KBM-7 (cell line): ENCODE measurements at regions not wholly inside any gene's neighbourhood (a gene's known extent, or its start where the extent isn't known, plus 50 kb on each side); places are given as distances from the start of the nearest gene placed in this dataset.

Experiments
- DNase-seq: peaks from one replicate; pipeline ENCODE4 v3.0.0-alpha.2; 2015
- in situ Hi-C: fragments of 300-500 bp; cut with MboI; formaldehyde crosslinking; loops from 2 replicates; pipeline ENCODE4 v1.14.3; 2020; ENCODE audit warnings: low sequenced_read_pairs, low pct_unique_long_range_greater_than_20kb, mixed read lengths

DNA sequence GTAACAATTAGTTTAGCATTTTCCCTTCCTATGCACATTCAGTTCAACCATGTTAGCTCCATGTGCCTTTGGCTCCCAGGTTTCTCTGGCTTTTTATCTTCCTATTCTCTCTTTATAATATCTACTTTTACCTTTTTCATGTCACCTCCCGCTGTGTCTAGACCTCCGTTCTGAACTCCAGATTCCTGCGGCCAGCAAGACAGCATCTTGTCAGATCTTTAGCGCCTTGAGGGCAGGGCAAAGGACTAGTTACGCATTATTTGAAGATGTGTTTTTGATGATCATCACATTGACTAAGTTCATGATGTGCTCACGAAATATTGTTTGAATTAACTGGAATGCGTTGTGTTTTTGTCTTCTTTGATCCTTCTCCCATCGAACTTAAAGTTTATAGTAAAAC, 1126.8 kb downstream of the CDH11 start:
- in situ Hi-C loops, result no loop called here
- DNase-seq, result no peak

- DNase-seq, result no peak
- in situ Hi-C loops, result no loop called here
These were observed 1138.5 kb downstream of the CDH11 start for GRCh38 chr16:63983401-63983800.

DNA sequence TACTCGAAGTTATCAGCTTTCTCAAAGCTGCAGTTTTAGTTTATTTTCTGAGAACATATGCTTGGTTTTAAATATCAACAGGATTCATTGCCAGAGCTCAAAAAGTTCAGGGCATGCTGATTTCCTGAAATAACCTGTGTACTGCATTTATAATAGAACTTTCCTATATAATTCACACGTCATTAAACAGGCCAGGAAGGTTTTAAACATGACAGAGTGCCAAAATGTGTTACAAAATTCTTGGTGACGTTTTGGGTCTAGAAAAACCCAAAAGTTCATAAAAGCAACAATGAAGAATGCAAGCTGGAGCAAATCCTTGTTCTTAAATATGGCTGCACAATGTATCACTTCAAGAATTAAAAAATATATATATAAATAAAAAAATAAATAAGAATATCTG, 1139.1 kb downstream of the CDH11 start:
- DNase-seq, result no peak
- in situ Hi-C loops, result no loop called here

GRCh38 chr16:63982110-63982509, 1139.8 kb downstream of the CDH11 start:
- DNase-seq, result no peak
- in situ Hi-C loops, result no loop called here

- no peak for DNase-seq
- in situ Hi-C loops, result no loop called here
These were observed 1140.2 kb downstream of the CDH11 start for GRCh38 chr16:63981639-63982038.

DNA sequence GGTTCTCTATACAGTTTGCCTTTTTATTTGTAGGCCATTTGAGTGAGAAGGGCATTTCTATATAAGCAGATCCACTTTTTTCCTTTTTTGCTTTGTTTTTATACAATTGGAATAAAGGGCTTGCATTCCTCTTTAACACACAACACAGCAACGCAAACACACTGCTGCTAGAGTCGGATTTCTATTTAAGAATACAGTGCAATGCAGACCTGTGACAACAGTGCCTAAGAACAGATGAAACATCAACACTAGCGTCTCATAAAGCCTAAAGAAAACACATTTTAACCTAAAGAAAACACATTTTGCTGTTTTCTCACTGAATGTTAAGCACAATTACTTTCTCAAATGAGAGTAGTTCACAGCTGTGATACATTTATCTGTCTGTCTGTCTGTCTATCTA, 1141.1 kb downstream of the CDH11 start:
- no peak for DNase-seq
- in situ Hi-C loops, result no loop called here

- in situ Hi-C loops, result no loop called here
- DNase-seq, result no peak
These were observed 1143.6 kb downstream of the CDH11 start for GRCh38 chr16:63978240-63978639.

GRCh38 chr16:63976345-63976744, 1145.5 kb downstream of the CDH11 start:
- in situ Hi-C loops, result no loop called here
- DNase-seq, result no peak

DNA sequence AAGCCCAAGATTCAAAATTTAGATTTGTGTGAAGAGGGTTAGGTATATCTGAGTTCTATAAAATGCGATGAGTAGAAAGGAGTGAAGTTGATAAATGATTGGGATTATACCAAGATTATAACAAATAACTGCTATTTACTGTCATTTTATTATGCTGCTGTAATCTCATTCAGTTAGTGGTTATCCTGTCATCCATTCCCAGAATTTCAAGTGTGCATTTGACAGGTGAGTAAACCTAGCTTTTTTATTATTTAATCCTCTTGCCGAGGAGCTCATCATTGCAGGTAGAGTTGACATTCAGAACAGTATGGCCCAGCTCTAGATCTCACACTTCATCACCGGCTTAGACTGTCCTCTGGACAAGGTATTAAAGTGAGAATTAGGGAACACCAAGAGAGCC, 1146.2 kb downstream of the CDH11 start:
- no peak for DNase-seq
- in situ Hi-C loops, result no loop called here

DNA sequence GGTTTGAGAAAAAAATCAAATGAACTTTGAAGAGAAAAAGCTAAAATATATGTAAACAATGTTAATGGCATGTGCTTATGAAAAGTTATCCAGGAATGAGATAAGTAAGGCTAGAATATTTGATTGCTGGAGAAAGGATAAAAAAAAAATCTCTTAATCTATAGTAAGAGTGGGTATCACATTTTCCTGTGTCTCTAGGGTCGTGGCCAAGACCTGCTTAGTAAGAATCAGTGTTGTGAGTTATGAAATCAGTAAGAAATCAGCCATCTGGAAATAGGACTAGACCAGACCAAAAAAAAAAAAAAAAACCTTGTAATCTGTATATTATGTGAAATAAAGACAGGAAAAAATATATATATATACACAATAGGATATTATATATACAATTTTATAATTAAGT, 1153.9 kb downstream of the CDH11 start:
- in situ Hi-C loops, result no loop called here
- DNase-seq, result no peak

- no peak for DNase-seq
- in situ Hi-C loops, result no loop called here
These were observed 1161.5 kb downstream of the CDH11 start for GRCh38 chr16:63960321-63960720.

DNA sequence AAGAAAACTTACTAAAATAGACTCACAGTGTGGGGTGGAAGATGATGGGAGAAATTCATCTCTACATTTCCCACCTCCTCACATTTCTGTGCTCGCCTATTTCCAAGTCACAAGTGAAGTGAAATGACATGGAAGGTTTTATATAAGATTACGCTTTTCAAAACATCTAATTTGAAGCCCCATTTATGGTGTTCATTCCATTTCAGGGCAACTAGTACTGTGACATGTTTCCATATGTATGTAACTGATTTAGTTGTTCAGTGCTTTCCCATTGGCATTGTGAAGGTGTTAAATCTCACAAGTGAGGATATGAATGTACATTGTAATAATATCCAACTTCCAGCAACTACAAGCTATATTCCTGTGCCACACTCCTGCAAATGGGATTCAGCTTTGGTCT, 1174.8 kb downstream of the CDH11 start:
- DNase-seq, result no peak
- in situ Hi-C loops, result no loop called here

- in situ Hi-C loops, result no loop called here
- no peak for DNase-seq
These were observed 1176.1 kb downstream of the CDH11 start for GRCh38 chr16:63945806-63946205.

- no peak for DNase-seq
- in situ Hi-C loops, result no loop called here
These were observed 1178.3 kb downstream of the CDH11 start for GRCh38 chr16:63943566-63943965.

- no peak for DNase-seq
- in situ Hi-C loops, result no loop called here
These were observed 1183.2 kb downstream of the CDH11 start for GRCh38 chr16:63938661-63939060.

DNA sequence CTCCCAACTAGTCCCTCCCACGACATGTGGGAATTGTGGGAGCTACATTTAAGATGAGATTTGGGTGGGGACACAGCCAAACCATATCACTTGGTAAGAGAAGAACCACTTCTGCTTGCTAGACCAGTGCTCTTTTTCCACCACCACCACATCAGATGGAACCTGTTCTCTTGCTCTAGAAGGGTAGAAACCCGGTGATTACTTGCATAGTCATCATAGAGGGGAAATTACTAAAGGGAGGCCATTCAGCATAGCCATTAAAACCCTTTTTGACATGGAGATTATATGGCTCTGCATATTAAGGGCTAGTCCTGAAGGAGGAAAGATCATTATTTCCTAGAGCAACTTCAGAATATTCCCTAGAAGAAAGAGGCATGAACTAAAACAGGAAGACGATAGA, 1188.0 kb downstream of the CDH11 start:
- in situ Hi-C loops, result no loop called here
- DNase-seq, result no peak

- in situ Hi-C loops, result no loop called here
- no peak for DNase-seq
These were observed 1193.4 kb downstream of the CDH11 start for GRCh38 chr16:63928421-63928820.

- in situ Hi-C loops, result no loop called here
- DNase-seq, result no peak
These were observed 1196.6 kb downstream of the CDH11 start for GRCh38 chr16:63925221-63925620.

DNA sequence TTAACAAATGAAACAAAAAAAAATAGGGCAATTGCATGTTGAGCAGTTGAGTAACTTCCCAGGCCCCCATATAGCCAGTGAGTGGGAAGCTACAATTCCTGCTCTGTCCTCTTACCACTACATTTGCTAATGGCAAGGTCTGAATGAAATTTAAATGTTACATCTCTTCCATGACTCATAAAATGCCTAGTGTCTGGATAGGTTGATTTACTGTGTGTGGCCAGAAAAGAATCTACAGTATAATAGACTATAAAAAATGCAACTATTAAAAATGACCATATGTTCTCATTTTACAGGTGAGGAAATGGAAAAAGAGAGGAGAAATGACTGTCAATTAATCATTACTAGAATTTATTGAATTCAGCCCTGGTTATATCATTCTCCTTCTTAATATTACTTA, 1199.3 kb downstream of the CDH11 start:
- in situ Hi-C loops, result no loop called here
- DNase-seq, result no peak

DNA sequence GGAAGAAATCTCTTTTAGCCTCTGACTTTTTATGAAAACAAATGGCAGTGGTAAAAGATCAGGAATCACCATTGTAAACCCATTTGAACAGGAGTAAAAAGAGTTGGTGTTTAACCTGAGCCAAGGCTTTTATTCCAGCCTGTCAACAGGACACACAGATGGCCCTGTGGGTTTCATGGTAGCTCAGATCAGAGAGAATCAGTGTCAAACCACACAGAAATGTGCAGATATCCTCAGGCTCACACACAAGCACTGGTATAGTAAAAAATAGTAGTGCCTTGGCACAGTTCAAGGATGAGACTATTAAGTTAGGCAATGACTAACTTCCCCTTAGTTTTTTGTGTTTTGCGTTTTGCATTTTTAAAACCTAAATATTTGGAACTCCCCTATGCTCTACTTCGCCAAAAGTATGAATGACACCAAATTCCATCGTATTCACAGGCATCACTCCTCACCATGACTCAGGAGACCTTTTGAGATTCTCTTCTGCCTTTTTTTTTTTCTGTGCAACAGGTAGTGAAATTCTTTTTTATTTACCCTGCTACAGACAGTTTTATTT, 1200.0 kb downstream of the CDH11 start:
- in situ Hi-C loops, result no loop called here
- DNase-seq, result no peak

- in situ Hi-C loops, result no loop called here
- no peak for DNase-seq
These were observed 1208.6 kb downstream of the CDH11 start for GRCh38 chr16:63913290-63913689.

DNA sequence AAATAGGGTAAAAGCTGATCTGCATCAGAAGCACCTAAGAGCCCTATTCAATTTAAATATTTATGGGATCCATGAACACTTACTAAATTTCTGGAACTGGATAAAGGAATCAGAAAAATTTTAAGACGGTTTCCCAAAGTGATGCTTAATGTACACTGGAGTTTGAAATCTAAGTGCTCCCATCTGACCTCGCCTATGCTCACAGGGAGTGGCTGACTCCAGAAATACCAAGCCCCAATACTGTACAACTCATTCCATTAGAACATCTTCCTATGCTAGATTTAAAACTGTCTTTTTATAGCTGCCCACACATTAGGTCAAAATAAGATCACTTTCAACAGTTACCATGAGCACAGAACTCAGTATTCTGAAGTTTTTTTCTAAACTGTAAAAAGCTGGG, 1214.6 kb downstream of the CDH11 start:
- no peak for DNase-seq
- in situ Hi-C loops, result no loop called here
